Nephron progenitor cell (in vitro differentiated cells): ENCODE measurements at regions not wholly inside any gene's neighbourhood (a gene's known extent, or its start where the extent isn't known, plus 50 kb on each side); places are given as distances from the start of the nearest gene placed in this dataset.

Source experiments
- DNase-seq: peaks from one replicate; pipeline ENCODE4 v3.0.0; 2021
- H3K27ac Mint-ChIP-seq: 2 replicates; pipeline ENCODE4 v1.8.0; 2021; ENCODE audit warnings: mild to moderate bottlenecking, moderate library complexity, mixed read lengths
- H3K27me3 Mint-ChIP-seq: 2 replicates; pipeline ENCODE4 v1.8.0; 2021; ENCODE audit warnings: mild to moderate bottlenecking, low read depth, mixed read lengths; ENCODE audit not compliant: poor library complexity
- H3K36me3 Mint-ChIP-seq: 2 replicates; pipeline ENCODE4 v1.8.0; 2021; ENCODE audit warnings: low read depth, mixed read lengths
- H3K4me1 Mint-ChIP-seq: 2 replicates; pipeline ENCODE4 v1.8.0; 2021; ENCODE audit warnings: mixed read lengths
- H3K4me3 Mint-ChIP-seq: 2 replicates; pipeline ENCODE4 v1.8.0; 2021; ENCODE audit warnings: mild to moderate bottlenecking, moderate library complexity, mixed read lengths
- H3K9me3 Mint-ChIP-seq: 2 replicates; pipeline ENCODE4 v1.8.0; 2021; ENCODE audit warnings: mild to moderate bottlenecking, moderate library complexity, mixed read lengths
- TF ChIP-seq, protein P1 (sequence below): fragments of 200-600 bp; sonication (generic); IDR thresholded peaks from 2 replicates; pipeline ENCODE4 v1.5.0; 2021; ENCODE audit warnings: antibody characterized with exemption

DNA sequence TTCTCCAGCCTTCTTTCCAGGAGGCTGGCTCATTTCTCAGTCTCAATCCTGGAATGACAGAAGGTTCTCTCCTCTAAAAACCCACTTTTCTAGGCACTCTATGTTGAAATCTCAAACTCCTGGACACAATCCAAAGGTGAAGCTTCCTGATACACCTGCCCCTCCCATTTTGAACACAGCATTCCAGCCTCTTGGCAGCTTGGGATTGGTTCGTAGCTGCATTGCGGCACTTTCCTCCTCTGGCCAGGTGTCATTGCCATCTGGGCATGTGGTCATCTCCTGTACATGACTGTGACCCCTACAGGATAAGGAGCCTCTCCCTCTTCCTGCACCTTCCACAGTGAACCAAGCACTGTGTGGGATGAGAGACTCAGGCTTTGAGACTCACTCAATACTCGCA, 230.2 kb upstream of the B3GAT1 start:
- Mint-ChIP-seq H3K9me3 (no peaks in the 10 kb centered on the region), H3K27me3 (peaks cover 35% of the 10 kb centered on the region), H3K4me3 (no peak overlapping the region), H3K36me3 (no peaks in the 10 kb centered on the region), H3K4me1 (peaks cover 29% of the 10 kb centered on the region), H3K27ac (no peak overlapping the region)
- DNase-seq, result no peak
- TF ChIP-seq, protein P1, sequence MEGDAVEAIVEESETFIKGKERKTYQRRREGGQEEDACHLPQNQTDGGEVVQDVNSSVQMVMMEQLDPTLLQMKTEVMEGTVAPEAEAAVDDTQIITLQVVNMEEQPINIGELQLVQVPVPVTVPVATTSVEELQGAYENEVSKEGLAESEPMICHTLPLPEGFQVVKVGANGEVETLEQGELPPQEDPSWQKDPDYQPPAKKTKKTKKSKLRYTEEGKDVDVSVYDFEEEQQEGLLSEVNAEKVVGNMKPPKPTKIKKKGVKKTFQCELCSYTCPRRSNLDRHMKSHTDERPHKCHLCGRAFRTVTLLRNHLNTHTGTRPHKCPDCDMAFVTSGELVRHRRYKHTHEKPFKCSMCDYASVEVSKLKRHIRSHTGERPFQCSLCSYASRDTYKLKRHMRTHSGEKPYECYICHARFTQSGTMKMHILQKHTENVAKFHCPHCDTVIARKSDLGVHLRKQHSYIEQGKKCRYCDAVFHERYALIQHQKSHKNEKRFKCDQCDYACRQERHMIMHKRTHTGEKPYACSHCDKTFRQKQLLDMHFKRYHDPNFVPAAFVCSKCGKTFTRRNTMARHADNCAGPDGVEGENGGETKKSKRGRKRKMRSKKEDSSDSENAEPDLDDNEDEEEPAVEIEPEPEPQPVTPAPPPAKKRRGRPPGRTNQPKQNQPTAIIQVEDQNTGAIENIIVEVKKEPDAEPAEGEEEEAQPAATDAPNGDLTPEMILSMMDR, result no peak

- no peak for DNase-seq
- Mint-ChIP-seq H3K9me3 (no peaks in the 10 kb centered on the region), H3K4me3 (no peak overlapping the region), H3K4me1 (peaks cover 38% of the 10 kb centered on the region), H3K36me3 (no peaks in the 10 kb centered on the region), H3K27me3 (peaks cover 31% of the 10 kb centered on the region), H3K27ac (no peak overlapping the region)
- TF ChIP-seq, protein P1, result no peak
Observed at GRCh38 chr11:134640971-134641968, 229.2 kb upstream of the B3GAT1 start.

- no peaks in the 10 kb centered on the region for H3K9me3 Mint-ChIP-seq
- no peaks in the 10 kb centered on the region for H3K36me3 Mint-ChIP-seq
- H3K4me3 Mint-ChIP-seq, result no peak overlapping the region
- H3K27me3 Mint-ChIP-seq, result peaks cover 33% of the 10 kb centered on the region
- no peak overlapping the region for H3K27ac Mint-ChIP-seq
- peaks cover 45% of the 10 kb centered on the region for H3K4me1 Mint-ChIP-seq
- TF ChIP-seq, protein P1, result no peak
- no peak for DNase-seq
Observed at GRCh38 chr11:134640536-134640935, 228.5 kb upstream of the B3GAT1 start.

GRCh38 chr11:134639586-134640330, 227.7 kb upstream of the B3GAT1 start:
- H3K9me3 Mint-ChIP-seq, result no peaks in the 10 kb centered on the region
- H3K36me3 Mint-ChIP-seq, result no peaks in the 10 kb centered on the region
- no peak overlapping the region for H3K4me3 Mint-ChIP-seq
- H3K4me1 Mint-ChIP-seq, result peaks cover 49% of the 10 kb centered on the region
- no peak overlapping the region for H3K27ac Mint-ChIP-seq
- peaks cover 40% of the 10 kb centered on the region for H3K27me3 Mint-ChIP-seq
- DNase-seq, result no peak
- TF ChIP-seq, protein P1, result no peak

- peaks cover 40% of the 10 kb centered on the region for H3K27me3 Mint-ChIP-seq
Observed at GRCh38 chr11:134638796-134639430, 226.9 kb upstream of the B3GAT1 start.

More at GRCh38 chr11:134638796-134639430, 226.9 kb upstream of the B3GAT1 start:
- Mint-ChIP-seq H3K9me3 (no peaks in the 10 kb centered on the region), H3K4me3 (no peak overlapping the region), H3K36me3 (no peaks in the 10 kb centered on the region), H3K27ac (no peak overlapping the region), H3K4me1 (peaks cover 42% of the 10 kb centered on the region)
- TF ChIP-seq, protein P1, result no peak
- no peak for DNase-seq
